HG03280 (cell line): ENCODE measurements at regions not wholly inside any gene's neighbourhood (a gene's known extent, or its start where the extent isn't known, plus 50 kb on each side); places are given as distances from the start of the nearest gene placed in this dataset.

Source experiments
- ATAC-seq: cut with Tn5 transposase; IDR thresholded peaks from one replicate; pipeline ENCODE4 v1.9.1; 2021; ENCODE audit warnings: mild to moderate bottlenecking, moderate library complexity; ENCODE audit not compliant: unreplicated experiment

DNA sequence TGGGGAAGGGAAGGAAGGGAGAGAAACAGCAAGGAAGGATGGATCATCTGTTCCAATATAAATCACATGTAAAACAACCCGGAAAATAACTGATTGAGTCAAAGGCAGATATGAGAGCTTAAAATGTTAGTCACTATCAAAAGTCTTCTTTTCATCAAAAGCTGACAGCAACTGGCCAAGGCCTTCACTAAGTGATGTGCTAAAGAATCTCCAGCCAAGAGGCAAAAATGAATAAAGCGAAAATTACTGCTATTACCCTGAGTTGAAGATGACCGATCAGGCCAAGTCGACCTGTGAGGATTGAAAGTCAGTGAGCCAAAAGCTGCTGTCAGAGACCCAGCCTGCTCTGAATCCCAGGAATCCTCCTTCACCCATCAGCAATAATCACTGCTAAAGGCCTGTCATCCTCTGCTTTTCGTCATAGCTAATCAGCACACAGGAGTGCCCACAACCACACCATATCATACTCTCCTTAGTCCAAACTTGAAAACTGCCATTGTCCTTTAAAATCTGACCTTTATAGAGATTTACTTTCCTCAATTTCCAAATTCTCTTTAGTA, 736.9 kb downstream of the TLE1 start:
- ATAC-seq, result no peak

DNA sequence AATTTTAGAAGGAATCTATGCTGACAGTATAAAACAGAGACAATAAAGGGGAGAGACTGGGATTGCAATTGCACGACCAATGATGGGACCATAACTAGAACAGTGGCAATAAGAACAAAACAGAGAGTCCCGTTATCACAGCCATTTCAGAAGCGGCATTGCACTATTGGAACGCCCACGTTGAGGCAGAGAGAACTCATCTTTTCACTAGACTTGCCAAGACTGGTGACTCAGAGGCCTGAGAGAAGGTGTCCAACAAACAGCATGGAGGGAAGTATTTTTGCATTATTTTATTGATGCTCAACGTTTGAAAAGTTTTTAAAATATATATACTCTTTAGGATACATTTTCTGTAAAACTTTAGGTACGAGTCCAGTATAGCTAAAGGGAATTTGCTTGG, 737.7 kb downstream of the TLE1 start:
- ATAC-seq, result no peak

DNA sequence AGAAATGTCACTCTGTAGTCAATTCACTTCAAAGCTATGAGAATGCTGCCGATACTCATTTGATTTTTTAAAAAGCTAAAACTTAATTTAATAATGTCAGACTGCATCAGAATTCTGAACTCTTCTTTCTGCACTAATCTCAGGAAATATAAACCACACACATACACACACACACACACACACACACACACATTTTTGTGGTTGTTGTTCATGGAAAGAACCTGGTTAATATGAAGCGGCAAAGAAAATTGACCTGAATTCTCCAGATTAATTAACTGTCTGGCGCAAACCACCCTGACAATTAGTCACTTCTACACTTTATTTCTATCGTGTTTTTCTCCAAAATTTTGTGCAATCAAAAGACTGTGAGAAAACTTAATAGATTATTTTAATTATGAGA, 740.5 kb downstream of the TLE1 start:
- no peak for ATAC-seq

DNA sequence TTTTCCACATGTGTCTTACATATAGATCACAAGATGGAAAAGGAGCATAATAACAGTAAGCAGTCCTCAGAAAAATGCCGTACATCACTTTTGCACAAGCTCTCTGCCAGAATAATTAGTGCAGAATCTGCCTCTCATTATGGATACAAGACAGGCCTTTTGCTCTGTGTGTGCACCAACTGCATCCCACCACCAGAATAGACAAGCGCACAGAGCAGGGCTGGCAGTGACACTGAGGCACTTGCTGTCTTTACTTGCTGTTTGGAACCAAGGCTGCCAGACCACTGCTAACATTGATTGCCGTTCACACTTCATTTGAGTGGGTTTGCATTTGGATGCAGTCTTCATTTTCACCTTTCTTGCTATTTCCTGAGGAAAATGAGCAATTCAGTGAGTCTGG, 741.3 kb downstream of the TLE1 start:
- ATAC-seq, result no peak

DNA sequence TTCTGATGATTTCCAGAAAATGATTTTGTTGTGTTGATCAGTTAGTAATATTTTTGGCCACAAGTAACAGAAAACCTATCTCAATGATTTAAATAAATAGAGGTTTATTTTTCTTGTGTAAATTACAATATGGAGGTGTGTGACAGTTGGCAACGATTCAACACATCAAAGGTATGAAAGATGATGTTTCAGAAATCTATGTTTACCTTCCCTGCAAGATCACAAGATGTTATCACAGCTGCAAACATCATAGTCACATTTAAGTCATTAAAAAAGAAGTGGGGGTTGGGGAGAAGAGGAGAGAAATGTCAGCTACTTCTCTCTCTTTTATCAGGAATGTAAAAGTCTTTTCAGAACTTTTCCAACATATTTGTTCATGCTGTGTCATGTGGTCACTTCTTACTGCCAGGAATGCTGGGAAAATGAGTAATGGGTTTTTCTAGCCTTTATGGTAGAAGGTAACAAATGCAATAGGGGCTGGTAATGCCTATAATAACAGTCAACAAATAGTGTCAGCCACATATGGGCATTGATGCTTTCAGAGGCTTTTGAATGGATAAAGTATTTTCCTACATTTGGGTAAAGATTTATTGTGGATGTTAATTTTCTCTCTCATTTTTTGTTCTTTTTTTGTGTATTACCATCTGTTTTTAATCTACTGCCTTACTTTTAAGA, 742.7 kb downstream of the TLE1 start:
- no peak for ATAC-seq

DNA sequence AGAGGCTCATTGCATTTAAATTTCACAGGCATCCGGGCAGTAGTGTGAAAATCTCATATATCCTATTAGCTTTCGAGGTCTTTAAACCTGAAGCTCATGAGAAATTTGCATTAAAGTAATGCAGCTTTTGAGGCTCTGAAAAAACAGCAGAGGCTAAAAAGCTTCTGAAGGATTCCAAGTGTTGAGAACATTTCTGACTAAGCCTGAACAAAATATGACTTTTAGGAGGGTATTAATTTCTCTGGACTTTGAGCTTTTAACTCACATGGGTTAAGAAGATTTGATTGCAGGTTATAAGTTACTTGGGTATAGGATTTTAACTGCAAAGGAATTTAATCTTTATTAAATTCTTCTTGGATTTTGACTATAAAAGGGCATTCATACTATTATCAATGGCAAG, 743.9 kb downstream of the TLE1 start:
- ATAC-seq, result no peak

DNA sequence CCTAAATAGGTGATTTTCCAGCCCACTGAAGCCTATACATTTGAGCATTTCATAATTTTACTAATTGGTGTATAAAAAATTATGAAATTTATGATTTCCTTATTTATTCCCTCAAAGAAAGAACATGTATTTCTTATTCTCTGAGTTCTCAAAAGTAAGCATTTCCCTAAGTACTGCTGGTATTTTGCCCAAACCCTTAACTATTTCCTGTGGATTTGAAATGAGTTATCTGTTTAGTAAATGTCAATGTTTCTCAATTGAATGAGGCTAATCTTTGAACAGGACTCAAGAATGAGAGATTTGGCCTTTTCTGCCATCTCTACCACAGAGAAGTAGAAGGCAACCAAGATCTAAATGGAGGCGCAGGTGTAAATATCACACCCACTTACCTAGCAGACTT, 751.7 kb downstream of the TLE1 start:
- no peak for ATAC-seq

DNA sequence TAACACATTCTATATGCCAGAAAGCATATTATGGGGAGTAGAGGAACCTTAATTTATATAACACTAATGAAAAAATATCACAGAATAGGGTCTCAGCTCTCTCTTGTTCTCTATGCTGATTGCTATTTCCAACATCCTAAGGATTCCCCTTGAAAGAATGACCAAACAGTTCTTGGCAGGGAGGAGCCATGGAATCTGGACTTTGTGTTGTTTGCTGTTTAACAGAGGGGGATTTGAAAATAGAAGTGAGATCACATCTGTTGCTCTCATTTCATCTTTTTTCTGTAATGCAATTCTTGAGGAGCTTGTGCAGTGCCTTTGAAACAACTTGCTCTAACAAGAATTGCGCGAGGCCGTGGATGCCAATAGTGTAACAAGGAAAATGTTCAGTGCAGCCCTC, 755.3 kb downstream of the TLE1 start:
- no peak for ATAC-seq

DNA sequence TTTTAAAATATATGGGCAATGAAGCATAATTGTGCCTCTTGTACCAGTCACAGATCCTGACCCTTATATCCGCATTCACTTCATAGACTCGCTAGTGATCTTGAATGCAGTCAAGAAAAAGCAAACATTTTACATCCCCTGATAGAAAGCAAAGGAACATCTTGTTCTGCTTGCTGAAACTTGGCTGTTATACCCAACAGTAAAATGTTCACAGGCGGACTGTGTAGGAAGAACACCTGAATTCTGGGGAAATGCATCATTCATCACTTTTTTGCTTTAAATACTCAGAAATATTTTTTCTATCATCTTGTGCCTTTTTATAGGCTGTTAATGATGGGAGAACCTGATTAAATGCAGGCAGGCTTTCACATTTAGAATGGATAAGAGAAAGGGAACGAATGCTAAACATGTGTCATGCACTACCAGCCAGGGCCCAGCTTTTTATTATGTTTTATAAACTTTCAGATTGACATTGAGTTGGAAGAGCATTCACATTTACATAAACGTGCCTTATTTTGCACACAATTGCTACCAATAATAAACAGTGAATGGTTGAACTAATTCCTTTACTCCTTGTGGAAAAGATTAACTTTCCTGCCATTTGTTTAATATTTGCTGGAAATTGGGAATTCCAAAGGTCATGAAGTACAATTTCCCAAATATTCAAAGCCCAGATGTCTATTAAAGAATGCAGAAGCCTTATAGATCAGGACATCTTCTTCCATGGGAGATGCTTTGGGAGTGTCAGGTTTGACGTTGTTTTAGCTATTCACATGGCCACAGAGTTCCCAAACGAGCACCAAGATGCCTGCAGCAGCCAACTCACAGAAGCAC, 756.2 kb downstream of the TLE1 start:
- ATAC-seq, result no peak

DNA sequence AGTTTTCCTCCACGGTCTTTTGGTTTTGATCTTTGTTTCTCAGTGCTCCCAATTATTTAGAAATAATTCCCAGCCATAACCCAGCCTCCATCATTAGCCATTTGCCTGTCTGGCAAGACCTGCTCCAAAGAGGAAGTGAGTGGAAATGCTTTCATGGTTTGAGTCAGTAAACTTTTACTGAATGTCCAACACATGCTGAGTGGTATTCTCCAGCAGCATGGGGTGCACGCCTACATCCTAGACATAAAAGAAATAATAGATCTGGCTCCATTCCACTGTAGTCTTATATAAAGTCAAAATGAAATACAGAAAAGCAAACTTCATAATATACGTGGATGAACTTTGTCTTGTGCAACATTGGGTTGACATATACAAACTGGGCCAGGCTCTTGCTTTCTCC, 757.2 kb downstream of the TLE1 start:
- ATAC-seq, result no peak

DNA sequence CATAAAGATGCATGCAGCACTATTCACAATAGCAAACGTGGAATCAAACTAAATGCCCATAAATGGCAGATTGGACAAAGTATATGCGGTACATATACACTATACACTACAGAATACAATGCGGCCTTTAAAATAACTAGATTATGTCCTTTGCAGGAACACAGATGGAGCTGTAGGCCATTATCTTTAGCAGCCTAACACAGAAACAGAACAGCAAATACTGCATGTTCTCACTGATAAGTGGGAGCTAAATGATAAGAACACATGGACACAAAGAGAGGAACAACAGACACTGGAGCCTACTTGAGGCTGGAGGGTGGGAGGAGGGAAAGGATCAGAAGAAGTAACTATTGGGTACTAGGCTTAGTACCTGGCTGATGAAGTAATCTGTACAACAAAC, 758.2 kb downstream of the TLE1 start:
- ATAC-seq, result no peak

DNA sequence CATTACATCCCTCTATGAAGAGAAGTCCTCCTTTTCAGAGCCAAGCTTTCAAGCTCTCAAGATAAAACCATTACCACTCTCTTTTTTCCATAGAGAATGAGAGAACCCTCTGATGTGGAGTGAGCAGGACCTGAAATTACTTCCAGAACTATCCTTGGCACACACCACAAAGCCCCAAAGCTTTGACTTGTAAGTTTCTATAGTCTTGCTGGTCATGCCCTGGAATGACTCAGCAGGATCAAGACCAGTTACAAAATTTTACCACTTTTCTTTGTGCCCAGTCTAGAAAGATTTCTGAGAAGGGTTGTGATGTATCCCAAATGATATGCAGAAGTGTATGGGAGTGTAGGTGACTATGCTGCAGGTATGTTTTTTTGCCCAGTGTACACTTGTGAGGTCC, 760.6 kb downstream of the TLE1 start:
- no peak for ATAC-seq

DNA sequence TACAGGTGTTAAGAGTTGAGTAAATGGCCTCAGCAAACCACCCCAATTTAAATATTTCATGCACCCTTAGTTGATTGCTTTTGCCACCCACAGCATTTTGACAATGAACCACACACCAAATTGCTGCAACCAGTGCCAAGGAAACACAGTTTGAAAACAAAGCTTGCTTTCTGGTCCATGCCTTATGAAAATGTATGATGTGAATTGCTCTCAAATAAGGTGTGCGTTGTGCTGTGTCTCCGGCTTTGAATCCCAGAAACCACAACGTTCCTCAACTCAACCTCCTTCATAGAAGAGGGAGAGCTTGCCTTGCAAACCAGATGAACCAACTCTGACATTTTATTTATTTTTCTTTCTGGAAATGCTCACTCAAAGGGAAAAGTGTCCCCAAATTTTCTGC, 762.7 kb downstream of the TLE1 start:
- no peak for ATAC-seq

DNA sequence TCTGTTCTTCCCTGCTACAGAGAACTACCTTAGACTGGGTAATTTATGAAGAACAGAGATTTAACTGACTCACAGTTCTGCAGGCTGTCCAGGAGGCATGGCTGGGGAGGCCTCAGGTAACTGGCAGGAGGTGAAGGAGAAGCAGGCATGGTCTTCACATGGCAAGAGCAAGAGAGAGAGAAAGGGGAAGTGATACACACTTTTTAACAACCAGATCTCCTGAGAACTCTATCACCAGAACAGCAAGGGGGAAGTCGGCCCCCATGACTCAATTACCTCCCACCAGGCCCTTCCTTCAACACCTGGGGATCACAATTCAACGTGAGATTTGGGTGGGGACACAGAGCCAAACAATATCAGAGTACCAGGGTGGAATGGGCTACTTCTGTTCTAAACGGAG, 766.8 kb downstream of the TLE1 start:
- ATAC-seq, result no peak

DNA sequence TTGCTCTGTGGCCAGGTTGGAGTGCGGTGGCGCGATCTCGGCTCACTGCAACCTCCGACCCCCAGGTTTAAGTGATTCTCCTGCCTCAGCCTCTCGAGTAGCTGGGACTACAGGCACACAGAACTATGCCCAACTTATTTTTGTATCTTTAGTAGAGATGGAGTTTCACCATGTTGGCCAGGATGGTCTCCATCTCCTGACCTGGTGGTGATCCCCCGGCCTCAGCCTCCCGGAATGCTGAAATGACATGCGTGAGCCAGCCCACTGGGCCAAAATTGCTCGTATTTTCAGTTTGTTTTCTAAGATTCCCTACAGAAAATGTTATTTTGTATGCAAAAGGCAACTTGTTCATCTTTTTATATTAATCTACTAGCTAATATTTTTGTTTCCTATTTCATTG, 782.6 kb downstream of the TLE1 start:
- no peak for ATAC-seq

DNA sequence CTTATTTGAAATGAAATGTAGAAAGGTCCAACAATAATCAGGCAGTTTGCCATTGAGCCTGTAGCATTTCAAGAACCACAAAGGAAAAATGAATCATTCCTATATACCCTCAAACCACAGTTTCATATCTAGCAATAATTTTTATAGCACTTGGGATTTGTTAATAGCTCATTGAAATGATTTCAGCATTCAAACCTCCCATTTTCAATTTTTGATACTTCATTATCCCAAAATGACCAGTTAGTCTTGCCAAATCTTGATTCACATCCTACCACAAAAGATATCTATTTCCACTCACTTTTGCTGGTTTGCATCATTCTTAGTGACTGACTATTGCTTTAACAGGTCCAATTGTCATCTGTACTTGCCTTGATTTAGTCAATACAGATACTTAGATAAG, 790.1 kb downstream of the TLE1 start:
- ATAC-seq, result no peak

DNA sequence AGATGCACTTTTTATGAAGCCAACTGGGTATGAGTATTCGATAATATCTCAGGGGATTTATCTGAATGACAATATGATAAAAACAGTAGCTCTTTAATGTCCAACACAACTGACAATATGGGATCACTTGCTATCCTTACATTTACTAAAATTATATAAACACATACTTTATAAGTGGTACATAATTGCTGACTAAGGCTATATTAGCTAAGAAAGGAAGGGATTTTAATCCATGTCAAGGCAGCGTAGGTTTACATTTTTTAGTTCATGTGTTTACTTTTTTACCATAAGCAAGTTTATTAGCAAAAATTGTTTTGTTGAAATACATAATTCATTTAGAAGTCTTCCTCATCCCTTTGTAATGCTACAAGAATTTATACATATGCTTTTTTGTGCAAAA, 796.2 kb downstream of the TLE1 start:
- ATAC-seq, result no peak

DNA sequence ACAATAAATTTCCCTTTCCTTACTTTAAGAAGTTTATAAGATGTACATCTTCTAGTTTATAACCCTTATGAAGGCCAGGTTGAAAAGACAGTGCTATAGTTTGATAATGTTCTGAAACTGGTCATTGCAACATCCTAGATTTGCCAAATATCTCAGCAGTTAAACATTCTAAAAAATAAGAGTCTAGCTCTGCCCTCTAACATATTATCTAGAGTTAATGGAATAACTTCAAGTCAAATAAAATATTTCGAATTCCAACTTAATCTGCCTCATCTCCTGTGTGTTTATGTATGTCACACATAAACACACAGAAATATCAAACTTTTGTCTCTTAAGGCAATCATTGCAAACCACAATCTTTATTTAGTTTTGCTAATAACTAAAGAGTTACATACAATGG, 796.6 kb downstream of the TLE1 start:
- no peak for ATAC-seq

DNA sequence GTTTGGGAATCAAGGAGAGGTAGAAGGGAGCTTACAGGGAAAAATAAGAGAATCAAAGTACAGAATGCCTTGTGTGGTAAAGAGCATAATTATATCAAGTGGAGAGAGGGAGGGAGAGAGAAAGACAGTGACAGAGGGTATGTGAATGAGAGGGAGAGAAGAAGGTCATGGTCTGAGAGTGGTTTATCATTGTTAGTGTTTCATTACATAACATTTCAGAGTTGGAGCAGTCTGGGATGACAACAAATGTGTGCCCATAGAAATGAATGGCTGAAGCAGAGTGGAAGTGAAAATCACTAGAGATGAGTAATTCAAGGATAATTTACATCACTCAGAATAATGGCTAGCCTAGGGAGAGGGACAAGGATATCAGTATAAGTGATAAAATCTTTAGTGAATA, 799.2 kb downstream of the TLE1 start:
- ATAC-seq, result no peak

DNA sequence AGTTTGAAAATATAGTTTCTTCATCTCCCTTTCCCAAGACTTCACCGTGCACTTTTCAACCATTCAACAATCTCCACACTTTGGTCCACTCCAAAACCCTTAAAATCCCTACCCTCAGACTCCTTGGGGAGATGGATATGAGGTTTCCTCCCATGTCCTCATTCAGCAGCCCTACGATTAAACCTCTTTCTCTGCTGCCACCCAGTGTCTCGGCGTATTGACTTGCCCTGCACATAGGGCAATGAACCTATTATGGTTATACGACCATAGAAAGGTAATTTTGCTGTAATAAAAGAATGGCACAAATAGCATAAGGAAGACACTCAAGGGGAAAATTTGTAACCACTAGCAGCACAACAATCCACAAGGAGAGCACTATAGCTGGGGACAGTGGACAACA, 803.5 kb downstream of the TLE1 start:
- no peak for ATAC-seq

DNA sequence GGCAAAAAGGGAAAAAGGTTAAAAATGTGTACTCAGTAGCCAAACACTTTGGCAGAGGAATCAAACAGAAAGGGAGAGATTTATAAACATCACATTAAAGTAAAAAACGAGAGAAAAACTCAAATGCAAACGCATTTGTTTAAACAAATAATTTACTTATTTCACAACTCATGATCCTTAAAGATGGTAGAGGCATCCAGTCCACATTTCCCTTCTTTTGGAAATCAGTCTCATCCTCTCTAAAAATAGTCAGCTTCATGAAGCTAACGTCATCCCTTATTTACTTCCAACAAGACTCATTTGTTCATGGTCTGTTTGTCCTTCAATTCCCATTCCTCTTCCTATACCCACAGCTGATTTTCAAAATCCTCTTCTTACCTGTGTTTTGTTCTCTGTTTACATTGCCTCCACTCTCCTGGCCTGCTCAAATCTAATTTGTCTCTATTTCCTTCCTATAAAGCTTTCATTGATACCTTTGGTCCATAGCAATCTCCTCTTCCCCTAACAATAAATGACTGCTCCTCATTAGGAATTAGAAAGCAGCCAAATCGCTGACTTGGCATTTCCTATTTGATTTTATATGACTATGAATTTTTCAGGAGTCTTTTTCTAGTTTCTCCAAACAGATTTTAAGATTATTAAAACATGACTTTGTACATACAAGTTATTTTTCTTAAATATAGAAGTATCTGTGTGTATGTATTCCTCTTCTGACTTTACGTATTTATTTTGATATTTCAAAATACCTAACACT, 805.3 kb downstream of the TLE1 start:
- ATAC-seq, result no peak

DNA sequence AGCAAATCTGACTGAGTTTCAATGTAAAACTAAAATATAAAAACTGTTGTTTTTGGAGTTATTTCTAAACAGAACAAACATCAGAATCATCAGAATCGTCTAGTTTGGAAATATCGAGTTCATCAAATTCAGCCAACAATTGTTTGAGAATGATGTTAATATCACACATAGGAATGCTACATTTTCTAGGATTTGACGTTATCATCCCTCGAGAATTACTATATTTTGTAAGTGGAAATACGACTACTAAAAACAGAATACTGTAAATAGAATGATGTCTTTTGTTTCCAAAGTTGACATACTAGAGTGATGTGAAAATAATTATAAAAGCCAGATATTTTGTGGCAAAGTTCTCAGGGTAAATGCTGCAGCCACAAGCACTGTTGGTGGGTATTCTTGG, 805.9 kb downstream of the TLE1 start:
- ATAC-seq, result no peak
